ENCODE measurements at regions not wholly inside any gene's neighbourhood (a gene's known extent, or its start where the extent isn't known, plus 50 kb on each side); places are given as distances from the start of the nearest gene placed in this dataset.

DNA sequence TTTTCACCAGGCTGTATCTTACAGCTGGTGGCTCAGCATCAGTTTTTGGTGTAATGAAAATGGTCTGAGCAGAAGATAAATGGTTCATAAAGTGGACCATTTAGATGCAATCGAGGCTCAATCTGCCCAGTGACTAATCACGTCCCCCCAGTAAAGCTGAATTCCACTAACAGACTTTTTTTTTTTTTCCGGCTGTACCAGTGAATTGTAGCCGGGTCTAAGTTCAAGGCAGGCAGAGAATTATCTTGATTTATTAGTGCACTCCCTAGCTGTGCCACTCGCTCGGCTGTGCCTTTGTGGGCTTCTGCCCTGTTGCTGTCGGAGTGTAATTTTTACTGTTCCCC lies 215.1 kb upstream of the POU3F3 start:
- ChIA-PET POLR2A (no interaction called here), CTCF (ENCODE audit: low intra/inter-chr PET ratio, low total read pairs) (no interaction called here)
- WGBS (ENCODE audit: low lambda C conversion rate): 4% methylated on average over 7 of the region's 7 CpGs
- in situ Hi-C loops (cut with HindIII; ENCODE audit: extremely low pct_ligation_motif_present, low pct_unique_long_range_greater_than_20kb): no loop called here
- H3K4me1 ChIP-seq (ENCODE audit: insufficient read depth, low read length): no peaks in the 10 kb centered on the region
- no peak overlapping the region for H3K4me3 ChIP-seq (replicated peaks in 1 of 3; ENCODE audit: insufficient read depth in 1 of 3, low read depth in 2 of 3, low read length in 3 of 3)
- no peak for ATAC-seq
- no TSS peak for BruUV-seq (replicated peaks)
- peaks cover 0 to 19% of the 10 kb centered on the region in 2 experiments; a peak in 1 of 5 replicates for H3K27me3 ChIP-seq (ENCODE audit: control insufficient read depth in 1 of 2, insufficient read depth in 2 of 2, low read length in 2 of 2)
- H3K9ac ChIP-seq (ENCODE audit: insufficient read depth, low read depth, low read length): no peak overlapping the region
- no peak for FAIRE-seq
- DNase-seq (ENCODE audit: low spot score): no peak
- no peak overlapping the region for H3K27ac ChIP-seq (ENCODE audit: extremely low read length, insufficient read depth, low read length)
- H2AFZ ChIP-seq (ENCODE audit: low read length): no peak overlapping the region
- H3K36me3 ChIP-seq (replicated peaks in 1 of 2; ENCODE audit: control insufficient read depth in 1 of 2, insufficient read depth in 2 of 2, low read length in 2 of 2): no peaks in the 10 kb centered on the region
- no peak for TF ChIP-seq NONO (IDR thresholded peaks at IDR 0.05)
- no peak for TF ChIP-seq NONO (CRISPR knock-in tag; conservative IDR thresholded peaks at IDR 0.05)
- TF ChIP-seq, protein P1, sequence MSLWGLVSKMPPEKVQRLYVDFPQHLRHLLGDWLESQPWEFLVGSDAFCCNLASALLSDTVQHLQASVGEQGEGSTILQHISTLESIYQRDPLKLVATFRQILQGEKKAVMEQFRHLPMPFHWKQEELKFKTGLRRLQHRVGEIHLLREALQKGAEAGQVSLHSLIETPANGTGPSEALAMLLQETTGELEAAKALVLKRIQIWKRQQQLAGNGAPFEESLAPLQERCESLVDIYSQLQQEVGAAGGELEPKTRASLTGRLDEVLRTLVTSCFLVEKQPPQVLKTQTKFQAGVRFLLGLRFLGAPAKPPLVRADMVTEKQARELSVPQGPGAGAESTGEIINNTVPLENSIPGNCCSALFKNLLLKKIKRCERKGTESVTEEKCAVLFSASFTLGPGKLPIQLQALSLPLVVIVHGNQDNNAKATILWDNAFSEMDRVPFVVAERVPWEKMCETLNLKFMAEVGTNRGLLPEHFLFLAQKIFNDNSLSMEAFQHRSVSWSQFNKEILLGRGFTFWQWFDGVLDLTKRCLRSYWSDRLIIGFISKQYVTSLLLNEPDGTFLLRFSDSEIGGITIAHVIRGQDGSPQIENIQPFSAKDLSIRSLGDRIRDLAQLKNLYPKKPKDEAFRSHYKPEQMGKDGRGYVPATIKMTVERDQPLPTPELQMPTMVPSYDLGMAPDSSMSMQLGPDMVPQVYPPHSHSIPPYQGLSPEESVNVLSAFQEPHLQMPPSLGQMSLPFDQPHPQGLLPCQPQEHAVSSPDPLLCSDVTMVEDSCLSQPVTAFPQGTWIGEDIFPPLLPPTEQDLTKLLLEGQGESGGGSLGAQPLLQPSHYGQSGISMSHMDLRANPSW (CRISPR knock-in tag; IDR thresholded peaks at IDR 0.05; ENCODE audit: borderline replicate concordance): no peak
- no peak for TF ChIP-seq KMT2A (CRISPR knock-in tag; IDR thresholded peaks at IDR 0.05)
- TF ChIP-seq, protein P2, sequence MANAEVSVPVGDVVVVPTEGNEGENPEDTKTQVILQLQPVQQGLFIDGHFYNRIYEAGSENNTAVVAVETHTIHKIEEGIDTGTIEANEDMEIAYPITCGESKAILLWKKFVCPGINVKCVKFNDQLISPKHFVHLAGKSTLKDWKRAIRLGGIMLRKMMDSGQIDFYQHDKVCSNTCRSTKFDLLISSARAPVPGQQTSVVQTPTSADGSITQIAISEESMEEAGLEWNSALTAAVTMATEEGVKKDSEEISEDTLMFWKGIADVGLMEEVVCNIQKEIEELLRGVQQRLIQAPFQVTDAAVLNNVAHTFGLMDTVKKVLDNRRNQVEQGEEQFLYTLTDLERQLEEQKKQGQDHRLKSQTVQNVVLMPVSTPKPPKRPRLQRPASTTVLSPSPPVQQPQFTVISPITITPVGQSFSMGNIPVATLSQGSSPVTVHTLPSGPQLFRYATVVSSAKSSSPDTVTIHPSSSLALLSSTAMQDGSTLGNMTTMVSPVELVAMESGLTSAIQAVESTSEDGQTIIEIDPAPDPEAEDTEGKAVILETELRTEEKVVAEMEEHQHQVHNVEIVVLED (CRISPR knock-in tag; IDR thresholded peaks at IDR 0.05; ENCODE audit: borderline replicate concordance): no peak
- TF ChIP-seq POLR2A (IDR thresholded peaks at IDR 0.05; ENCODE audit: insufficient read depth in 1 of 2, low read depth in 2 of 2, low read length in 2 of 2): no peak
- TF ChIP-seq, protein P3, sequence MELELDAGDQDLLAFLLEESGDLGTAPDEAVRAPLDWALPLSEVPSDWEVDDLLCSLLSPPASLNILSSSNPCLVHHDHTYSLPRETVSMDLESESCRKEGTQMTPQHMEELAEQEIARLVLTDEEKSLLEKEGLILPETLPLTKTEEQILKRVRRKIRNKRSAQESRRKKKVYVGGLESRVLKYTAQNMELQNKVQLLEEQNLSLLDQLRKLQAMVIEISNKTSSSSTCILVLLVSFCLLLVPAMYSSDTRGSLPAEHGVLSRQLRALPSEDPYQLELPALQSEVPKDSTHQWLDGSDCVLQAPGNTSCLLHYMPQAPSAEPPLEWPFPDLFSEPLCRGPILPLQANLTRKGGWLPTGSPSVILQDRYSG (CRISPR knock-in tag; IDR thresholded peaks at IDR 0.05): no peak
- TF ChIP-seq ZNF484 (CRISPR knock-in tag; IDR thresholded peaks at IDR 0.05; ENCODE audit: borderline replicate concordance, low read depth): no peak
- TF ChIP-seq ZNF772 (CRISPR knock-in tag; IDR thresholded peaks at IDR 0.05): no peak
- no peak for TF ChIP-seq ZNF709 (CRISPR knock-in tag; IDR thresholded peaks at IDR 0.05)
- TF ChIP-seq, protein P4, sequence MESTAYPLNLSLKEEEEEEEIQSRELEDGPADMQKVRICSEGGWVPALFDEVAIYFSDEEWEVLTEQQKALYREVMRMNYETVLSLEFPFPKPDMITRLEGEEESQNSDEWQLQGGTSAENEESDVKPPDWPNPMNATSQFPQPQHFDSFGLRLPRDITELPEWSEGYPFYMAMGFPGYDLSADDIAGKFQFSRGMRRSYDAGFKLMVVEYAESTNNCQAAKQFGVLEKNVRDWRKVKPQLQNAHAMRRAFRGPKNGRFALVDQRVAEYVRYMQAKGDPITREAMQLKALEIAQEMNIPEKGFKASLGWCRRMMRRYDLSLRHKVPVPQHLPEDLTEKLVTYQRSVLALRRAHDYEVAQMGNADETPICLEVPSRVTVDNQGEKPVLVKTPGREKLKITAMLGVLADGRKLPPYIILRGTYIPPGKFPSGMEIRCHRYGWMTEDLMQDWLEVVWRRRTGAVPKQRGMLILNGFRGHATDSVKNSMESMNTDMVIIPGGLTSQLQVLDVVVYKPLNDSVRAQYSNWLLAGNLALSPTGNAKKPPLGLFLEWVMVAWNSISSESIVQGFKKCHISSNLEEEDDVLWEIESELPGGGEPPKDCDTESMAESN (CRISPR knock-in tag; conservative IDR thresholded peaks at IDR 0.05): no peak
- TF ChIP-seq, protein P5, sequence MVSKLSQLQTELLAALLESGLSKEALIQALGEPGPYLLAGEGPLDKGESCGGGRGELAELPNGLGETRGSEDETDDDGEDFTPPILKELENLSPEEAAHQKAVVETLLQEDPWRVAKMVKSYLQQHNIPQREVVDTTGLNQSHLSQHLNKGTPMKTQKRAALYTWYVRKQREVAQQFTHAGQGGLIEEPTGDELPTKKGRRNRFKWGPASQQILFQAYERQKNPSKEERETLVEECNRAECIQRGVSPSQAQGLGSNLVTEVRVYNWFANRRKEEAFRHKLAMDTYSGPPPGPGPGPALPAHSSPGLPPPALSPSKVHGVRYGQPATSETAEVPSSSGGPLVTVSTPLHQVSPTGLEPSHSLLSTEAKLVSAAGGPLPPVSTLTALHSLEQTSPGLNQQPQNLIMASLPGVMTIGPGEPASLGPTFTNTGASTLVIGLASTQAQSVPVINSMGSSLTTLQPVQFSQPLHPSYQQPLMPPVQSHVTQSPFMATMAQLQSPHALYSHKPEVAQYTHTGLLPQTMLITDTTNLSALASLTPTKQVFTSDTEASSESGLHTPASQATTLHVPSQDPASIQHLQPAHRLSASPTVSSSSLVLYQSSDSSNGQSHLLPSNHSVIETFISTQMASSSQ (IDR thresholded peaks at IDR 0.05; ENCODE audit: low read depth): no peak
- TF ChIP-seq, protein P5 (CRISPR knock-in tag; IDR thresholded peaks at IDR 0.05; ENCODE audit: borderline replicate concordance): no peak
- H3K4me2 ChIP-seq (ENCODE audit: low read depth, low read length): no peak overlapping the region
- H4K20me1 ChIP-seq (ENCODE audit: insufficient read depth, low read length): no peaks in the 10 kb centered on the region
- H3K9me3 ChIP-seq (ENCODE audit: low read length): no peaks in the 10 kb centered on the region
- intact Hi-C loops (cut with micrococcal nuclease; ENCODE audit: unreplicated experiment): no loop called here
- H3K79me2 ChIP-seq (ENCODE audit: insufficient read depth, low read length): no peaks in the 10 kb centered on the region

All from HepG2 (cell line).